GM21576 (cell line): ENCODE measurements at regions not wholly inside any gene's neighbourhood (a gene's known extent, or its start where the extent isn't known, plus 50 kb on each side); places are given as distances from the start of the nearest gene placed in this dataset.
A peak's percentile ranks its signal among the peaks of the same experiment; 100 is the strongest.
"Not testable (repeated sequence)": the region's sequence is repeated elsewhere in the genome, so short reads cannot be mapped to it uniquely, and the experiment has no call there.

Experiments used
- ATAC-seq: cut with Tn5 transposase; IDR thresholded peaks from one replicate; pipeline ENCODE4 v1.9.1; 2021; ENCODE audit warnings: mild to moderate bottlenecking, moderate library complexity; ENCODE audit not compliant: unreplicated experiment

DNA sequence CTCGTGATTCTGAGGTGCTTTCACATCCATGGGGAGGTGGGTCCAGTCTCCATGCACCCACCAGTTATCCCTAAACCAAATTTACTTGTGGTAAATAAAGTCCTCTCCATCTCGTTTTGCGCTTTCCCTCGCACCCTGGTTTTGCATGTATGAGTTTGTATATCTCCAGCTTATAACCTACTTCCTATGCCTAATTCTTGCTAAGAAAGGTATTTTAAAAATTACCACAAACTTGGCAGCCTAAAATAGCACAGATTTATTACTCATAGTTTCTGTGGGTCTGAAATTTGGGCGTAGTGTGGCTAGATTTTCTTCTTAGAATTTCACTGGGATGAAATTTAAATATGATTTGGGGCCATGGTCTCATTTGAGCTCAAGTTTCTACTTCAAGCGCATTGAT lies 511.5 kb downstream of the NYAP2 start:
- no peak for ATAC-seq

DNA sequence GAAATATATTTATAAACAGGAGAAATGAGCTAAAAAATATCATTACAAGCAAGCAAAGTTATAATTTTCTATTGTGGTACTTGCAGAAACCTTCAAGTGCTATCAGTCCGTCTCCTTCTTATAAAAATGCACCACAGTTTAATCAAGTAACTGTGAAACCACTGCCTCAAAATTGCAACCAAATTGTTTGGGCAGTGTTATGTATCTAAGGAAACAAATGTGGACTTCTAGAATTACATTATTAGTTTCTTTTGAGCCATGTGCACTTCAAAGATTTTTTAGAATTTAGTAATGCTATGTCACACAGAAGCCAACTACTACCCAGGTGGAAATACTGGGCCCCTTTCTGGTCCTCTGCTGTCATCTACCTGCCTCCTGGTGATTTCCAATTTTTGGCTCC lies 495.6 kb downstream of the NYAP2 start:
- ATAC-seq, result no peak

DNA sequence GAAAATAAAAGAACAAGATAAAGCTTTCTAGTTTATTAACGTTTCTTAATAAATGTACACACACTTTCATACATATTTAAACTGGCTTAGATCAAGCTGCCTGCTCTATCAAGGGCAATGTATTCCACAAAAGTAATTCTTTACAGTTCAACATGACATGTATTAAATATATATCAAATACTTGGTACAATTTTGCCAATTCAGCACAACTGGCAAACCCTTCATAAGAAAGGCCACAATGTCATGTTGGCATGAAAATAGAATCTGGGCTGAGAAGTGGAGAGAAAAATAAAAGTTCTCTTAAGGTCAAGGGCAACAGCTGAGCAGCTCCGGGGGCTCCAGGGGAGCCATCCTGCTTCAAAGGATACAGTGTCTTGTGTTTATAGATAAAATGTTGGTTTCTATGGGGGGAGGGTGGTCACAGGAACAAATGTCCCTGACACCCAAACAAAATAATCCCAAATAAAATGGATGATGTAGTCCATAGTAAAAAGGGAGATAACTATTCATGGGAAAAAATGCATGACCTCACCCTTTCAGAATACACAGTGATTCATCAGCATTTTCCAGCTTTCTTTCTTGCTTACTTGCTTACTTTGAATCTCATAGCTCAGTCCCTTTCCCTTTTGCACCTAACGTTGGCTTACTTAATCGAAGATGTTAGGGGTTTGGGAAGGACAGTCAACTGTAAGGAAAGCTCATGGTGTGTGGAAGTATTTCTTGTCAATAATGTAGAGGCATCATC lies 494.9 kb downstream of the NYAP2 start:
- ATAC-seq, result no peak

DNA sequence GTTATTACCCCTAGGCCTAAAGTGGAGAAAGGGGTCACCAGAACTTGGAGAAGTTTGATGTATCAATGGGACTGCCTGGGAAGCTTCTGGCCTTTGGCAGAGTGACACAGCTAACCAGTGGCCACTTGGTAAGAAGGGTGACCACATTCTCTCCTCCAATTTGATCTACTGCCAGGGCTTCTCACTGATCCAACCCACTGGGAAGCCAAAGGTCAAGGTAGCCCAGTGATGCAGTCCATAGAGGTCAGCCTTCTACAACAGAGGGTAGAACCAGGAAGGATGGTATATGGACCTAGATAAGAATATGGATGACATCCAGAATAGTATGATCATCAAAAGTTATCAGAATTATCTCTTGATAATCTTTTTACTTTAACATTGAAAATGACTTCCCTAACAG lies 493.6 kb downstream of the NYAP2 start:
- ATAC-seq, result no peak

DNA sequence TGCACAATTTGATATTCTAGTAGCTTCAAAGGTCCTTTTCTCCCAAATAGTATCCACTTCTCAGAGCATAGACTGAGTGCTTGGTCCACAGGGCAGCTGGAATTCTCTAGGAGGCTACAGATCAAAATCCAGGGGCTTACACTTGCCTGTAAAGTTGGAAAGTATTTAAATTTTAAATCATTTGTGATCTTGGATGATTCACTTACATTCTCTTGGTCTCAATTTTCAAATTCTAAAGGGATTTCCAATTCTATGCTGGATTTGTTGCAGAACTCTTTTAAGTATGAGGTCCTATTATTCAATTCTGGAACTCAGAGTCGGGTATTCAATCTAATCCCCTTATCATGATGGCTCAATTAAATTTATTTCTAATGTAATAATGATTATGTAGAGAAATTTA lies 492.3 kb downstream of the NYAP2 start:
- no peak for ATAC-seq

DNA sequence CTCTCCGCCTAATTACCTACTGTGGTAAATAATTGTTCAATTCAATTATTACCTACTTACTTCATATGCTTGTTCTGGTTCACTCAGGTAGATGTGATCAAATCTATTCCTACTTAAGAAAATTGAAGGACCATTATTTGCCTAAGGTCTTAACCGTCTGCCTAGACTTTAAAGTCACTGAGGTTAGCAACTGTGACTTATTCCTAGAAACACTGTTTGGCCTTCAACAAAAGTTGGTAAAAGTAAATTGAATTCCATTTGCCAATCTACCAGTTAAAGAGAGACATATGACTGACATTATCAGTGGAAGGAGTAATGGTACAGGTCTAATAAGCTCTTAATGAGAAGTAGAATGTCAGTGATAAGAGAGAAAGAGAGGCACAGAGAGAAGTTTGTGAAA lies 491.5 kb downstream of the NYAP2 start:
- ATAC-seq, result no peak

GRCh38 chr2:225889452-225889851 lies 489.9 kb downstream of the NYAP2 start:
- peak; percentile 84 for ATAC-seq

DNA sequence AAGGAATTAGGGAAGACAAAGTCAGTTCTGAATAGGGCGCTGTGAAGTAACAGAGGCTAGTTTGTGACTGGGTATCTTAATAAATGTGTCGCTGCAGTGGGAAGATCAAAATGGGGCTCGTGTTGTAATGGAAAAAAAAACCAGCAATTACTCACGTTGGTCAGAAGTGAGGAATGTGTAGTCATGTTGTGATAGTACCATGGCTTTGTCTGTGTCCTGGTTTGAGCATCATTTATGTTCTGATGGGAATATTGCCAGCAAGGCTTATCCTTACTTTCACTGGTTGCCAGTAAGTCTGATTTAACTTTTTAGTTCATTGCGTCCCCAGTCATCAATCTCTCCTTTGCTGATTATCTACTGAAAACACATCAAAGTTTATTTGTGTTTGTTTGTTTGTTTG lies 467.6 kb downstream of the NYAP2 start:
- no peak for ATAC-seq

GRCh38 chr2:225865468-225865867 lies 466.0 kb downstream of the NYAP2 start:
- no peak for ATAC-seq

DNA sequence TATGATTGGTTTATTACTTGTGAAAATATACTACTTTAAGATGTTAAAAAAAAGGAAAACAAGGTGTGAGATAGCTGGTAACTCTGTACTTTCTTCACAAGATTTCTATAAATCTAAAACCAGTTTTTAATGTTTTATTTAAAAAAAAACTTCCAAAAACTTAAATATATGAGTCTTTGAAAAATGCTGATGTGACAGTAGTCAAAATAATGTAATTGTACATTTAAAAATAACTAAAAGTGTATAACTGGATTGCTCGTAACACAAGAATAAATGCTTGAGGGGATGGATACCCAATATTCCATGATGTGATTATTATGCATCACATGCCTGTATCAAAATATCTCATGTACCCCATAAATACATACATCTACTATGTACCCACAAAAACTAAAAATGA lies 464.9 kb downstream of the NYAP2 start:
- ATAC-seq, result no peak

DNA sequence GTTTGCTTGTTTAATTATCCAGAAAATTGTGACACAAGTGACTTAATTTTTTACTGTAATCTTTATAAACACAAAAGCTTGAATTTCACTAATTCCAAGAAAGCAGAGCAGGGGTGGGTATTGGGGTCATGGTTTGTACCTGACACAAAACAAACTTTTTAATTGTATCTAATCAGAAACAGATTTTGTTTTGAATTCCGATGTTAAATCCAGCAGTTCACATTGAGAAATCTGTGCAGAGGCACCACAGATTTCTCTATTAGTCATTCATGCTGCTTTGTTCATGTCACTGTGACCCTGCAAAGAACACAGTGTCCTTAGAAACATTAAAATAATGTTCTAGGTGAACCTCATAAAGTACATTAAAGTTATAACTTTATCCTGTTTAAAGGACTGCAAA lies 443.4 kb downstream of the NYAP2 start:
- ATAC-seq, result no peak

GRCh38 chr2:225841314-225841713 lies 441.8 kb downstream of the NYAP2 start:
- no peak for ATAC-seq

- ATAC-seq, result no peak
These were observed 437.8 kb downstream of the NYAP2 start for GRCh38 chr2:225837328-225837727.

DNA sequence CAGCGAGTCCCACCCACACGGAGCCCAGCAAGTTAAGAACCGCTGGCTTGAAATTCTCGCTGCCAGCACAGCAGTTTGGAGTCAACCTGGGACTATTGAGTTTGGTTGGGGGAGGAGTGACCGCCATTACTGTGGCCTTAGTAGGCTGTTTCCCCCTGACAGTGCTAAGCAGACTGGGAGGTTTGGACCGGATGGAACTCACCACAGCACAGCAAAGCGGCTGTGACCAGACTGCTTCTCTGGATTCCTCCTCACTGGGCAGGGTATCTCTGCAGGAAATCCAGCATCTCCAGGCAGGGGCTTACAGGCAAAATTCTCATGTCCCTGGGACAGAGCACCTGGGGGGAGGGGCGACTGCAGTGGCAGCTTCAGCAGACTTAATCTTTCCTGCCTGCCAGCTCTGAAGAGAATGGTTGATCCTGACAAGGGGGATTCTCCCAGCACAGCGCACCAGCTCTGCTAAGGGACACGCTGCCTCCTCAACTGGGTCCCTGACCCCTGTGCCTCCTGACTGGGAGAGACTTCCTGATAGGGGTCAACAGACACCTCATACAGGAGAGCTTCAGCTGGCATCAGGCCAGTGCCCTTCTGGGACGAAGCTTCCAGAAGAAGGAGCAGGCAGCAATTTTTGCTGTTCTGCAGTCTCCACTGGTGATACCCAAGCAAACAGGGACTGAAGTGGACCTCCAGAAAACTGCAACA lies 425.4 kb downstream of the NYAP2 start:
- ATAC-seq, result no peak

GRCh38 chr2:225821351-225821750 lies 421.8 kb downstream of the NYAP2 start:
- no peak for ATAC-seq

- no peak for ATAC-seq
These were observed 421.3 kb downstream of the NYAP2 start for GRCh38 chr2:225820826-225821225.

GRCh38 chr2:225814554-225814953 lies 415.0 kb downstream of the NYAP2 start:
- no peak for ATAC-seq

DNA sequence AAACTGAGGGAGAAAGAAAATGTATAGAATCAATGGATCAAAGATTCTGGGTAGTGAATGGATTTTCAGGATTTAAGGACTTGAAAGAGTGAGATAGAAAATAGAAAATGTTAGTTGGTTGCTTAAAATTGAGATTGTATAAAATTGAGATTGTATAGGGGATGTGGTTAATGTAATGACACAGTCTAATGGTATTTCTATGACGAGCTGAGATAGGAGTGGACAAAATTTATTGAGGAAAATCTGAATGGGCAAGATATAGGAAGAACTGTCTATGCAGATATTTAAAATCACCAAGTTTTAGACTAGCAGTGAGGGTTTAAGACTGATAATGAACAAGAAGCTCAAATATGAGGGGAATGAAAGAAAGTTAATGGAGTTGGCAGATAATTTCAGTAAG lies 406.6 kb downstream of the NYAP2 start:
- ATAC-seq, result no peak

GRCh38 chr2:225802076-225802475 lies 402.6 kb downstream of the NYAP2 start:
- ATAC-seq, result not testable (repeated sequence)

GRCh38 chr2:225797394-225797793 lies 397.9 kb downstream of the NYAP2 start:
- no peak for ATAC-seq

- ATAC-seq, result no peak
These were observed 395.3 kb downstream of the NYAP2 start for GRCh38 chr2:225794652-225795400.
